Kidney epithelial cell (primary cell): ENCODE measurements at regions not wholly inside any gene's neighbourhood (a gene's known extent, or its start where the extent isn't known, plus 50 kb on each side); places are given as distances from the start of the nearest gene placed in this dataset.

Experiments
- DNase-seq: peaks from one replicate; pipeline ENCODE4 v3.0.0-alpha.2; 2010; ENCODE audit warnings: low read depth
- H3K27me3 ChIP-seq: 2 replicates; pipeline ENCODE4 v1.6.0; 2011; ENCODE audit warnings: low read length; ENCODE audit not compliant: control insufficient read depth, insufficient read depth
- H3K36me3 ChIP-seq: 2 replicates; pipeline ENCODE4 v1.5.1; 2011; ENCODE audit warnings: low read length; ENCODE audit not compliant: control insufficient read depth, insufficient read depth
- H3K4me3 ChIP-seq: 2 replicates; pipeline ENCODE4 v1.5.1; 2011; ENCODE audit warnings: low read depth, mild to moderate bottlenecking, control low read depth, low read length
- CTCF ChIP-seq: IDR thresholded peaks from 2 replicates; pipeline ENCODE4 v1.5.1; 2011; ENCODE audit warnings: mild to moderate bottlenecking, moderate library complexity, low read length, control low read depth, inconsistent platforms; ENCODE audit not compliant: insufficient read depth, poor library complexity, severe bottlenecking

DNA sequence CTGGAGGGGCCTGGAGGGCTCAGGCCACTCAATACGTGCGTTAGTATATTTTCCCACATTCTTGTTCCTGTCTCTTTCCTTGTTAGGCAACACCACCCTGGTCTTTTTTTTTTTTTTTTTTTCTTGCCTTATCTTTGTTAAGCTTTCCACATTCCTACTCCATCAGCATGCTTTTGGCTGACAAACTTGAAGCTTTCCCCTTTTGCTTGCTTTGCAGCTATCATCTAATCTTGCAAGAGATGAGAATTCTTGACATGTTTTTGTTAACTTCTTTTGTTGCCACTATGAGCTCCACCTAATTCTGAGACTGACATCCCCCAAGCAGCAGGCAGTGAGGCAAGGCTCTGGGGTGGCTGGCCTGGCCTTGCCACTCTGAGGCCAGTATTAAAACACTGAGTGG, 52.5 kb upstream of the NRP1 start:
- no peak overlapping the region for H3K4me3 ChIP-seq
- no peak for DNase-seq
- H3K36me3 ChIP-seq: no peaks in the 10 kb centered on the region
- TF ChIP-seq CTCF: no peak
- H3K27me3 ChIP-seq: no peaks in the 10 kb centered on the region

DNA sequence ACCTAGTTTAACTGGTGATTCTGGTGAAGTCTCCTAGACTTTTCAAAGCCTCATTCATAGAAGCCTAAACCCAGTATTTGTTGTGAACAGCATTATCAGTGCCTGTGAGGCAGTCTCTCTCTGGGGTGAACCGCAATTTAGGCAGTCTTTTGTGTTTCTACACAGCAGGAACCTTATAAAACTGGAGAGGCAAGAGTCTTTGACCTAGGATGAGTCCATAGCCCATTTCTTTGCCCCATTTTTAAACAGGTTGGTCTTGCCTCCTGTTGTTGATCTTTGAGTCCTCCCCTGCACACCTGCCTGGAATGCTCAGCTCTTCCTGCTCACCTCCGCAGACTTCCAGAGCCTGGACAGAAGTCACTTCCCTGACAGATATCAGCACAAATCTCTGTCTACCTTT, 51.2 kb upstream of the NRP1 start:
- TF ChIP-seq CTCF: no peak
- no peaks in the 10 kb centered on the region for H3K36me3 ChIP-seq
- H3K27me3 ChIP-seq: no peaks in the 10 kb centered on the region
- H3K4me3 ChIP-seq: no peak overlapping the region
- DNase-seq: no peak

GRCh38 chr10:33385015-33385414, 50.5 kb upstream of the NRP1 start:
- no peaks in the 10 kb centered on the region for H3K36me3 ChIP-seq
- H3K4me3 ChIP-seq: no peak overlapping the region
- DNase-seq: no peak
- H3K27me3 ChIP-seq: no peaks in the 10 kb centered on the region
- TF ChIP-seq CTCF: no peak
